SK-N-SH (cell line): ENCODE measurements at regions not wholly inside any gene's neighbourhood (a gene's known extent, or its start where the extent isn't known, plus 50 kb on each side); places are given as distances from the start of the nearest gene placed in this dataset.
"Not testable (repeated sequence)": the region's sequence is repeated elsewhere in the genome, so short reads cannot be mapped to it uniquely, and the experiment has no call there.

Experiments used
- CTCF ChIA-PET: fragments of 300-600, 350-600 bp; formaldehyde crosslinking; extraction: SDS; loops from one replicate; lab custom pipeline; 2021; lab: Yijun Ruan, JAX
- POLR2A ChIA-PET: fragments of 350-600 bp; sonication (Branson Sonifier 250); formaldehyde crosslinking; extraction: SDS; loops from one replicate; lab custom pipeline; 2020; ENCODE audit warnings: antibody characterized with exemption, inconsistent platforms; lab: Yijun Ruan, JAX
- DNase-seq: peaks from one replicate; pipeline ENCODE4 v3.0.0; 2012
- H2AFZ ChIP-seq: fragments of 200-600 bp; sonication (generic); 2 replicates; pipeline ENCODE4 v1.8.1; 2016; ENCODE audit warnings: antibody characterized with exemption, mild to moderate bottlenecking, low read depth
- H3F3A ChIP-seq: fragments of 200-600 bp; sonication (generic); replicated peaks from 2 replicates; pipeline ENCODE3; 2016; ENCODE audit warnings: antibody characterized with exemption, mild to moderate bottlenecking; ENCODE audit not compliant: insufficient read depth
- H3K27ac ChIP-seq, 2 experiments: fragments of 200-500 bp in 1 of 2; fragments of 200-600 bp in 1 of 2; sonication (Bioruptor generic) in 1 of 2; sonication (generic), shearing (Covaris generic) in 1 of 2; 2 replicates each; pipeline versions ENCODE4 v1.5.1 to v1.6.1; 2014 to 2016; ENCODE audit warnings: low read depth in 2 of 2, inconsistent platforms in 1 of 2, low read length in 1 of 2, mild to moderate bottlenecking in 1 of 2, mixed read lengths in 1 of 2
- H3K27me3 ChIP-seq: fragments of 200-600 bp; sonication (generic), shearing (Covaris generic); 2 replicates; pipeline ENCODE4 v1.6.1; 2016; ENCODE audit warnings: mixed run types; ENCODE audit not compliant: insufficient read depth
- H3K36me3 ChIP-seq, 2 experiments: fragments of 200-500 bp in 1 of 2; fragments of 200-600 bp in 1 of 2; sonication (Bioruptor generic) in 1 of 2; sonication (generic) in 1 of 2; replicated peaks in 1 of 2; 2 replicates each; pipeline versions ENCODE3 to v1.5.1; 2014 to 2016; ENCODE audit warnings: low read length in 1 of 2, mild to moderate bottlenecking in 1 of 2; ENCODE audit not compliant: insufficient read depth in 2 of 2, control insufficient read depth in 1 of 2
- H3K4me1 ChIP-seq, 2 experiments: fragments of 200-500 bp in 1 of 2; fragments of 200-600 bp in 1 of 2; sonication (Bioruptor generic) in 1 of 2; sonication (generic), shearing (Covaris generic) in 1 of 2; 2 replicates each; pipeline versions ENCODE4 v1.5.1 to v1.6.1; 2014 to 2016; ENCODE audit warnings: low read depth in 1 of 2, low read length in 1 of 2, mixed run types in 1 of 2; ENCODE audit not compliant: insufficient read depth in 2 of 2, control insufficient read depth in 1 of 2
- H3K4me2 ChIP-seq: fragments of 200-600 bp; sonication (generic), shearing (Covaris generic); 2 replicates; pipeline ENCODE4 v1.6.1; 2017; ENCODE audit warnings: mixed run types
- H3K4me3 ChIP-seq, 2 experiments: fragments of 200-500 bp in 1 of 2; fragments of 200-600 bp in 1 of 2; sonication (Bioruptor generic) in 1 of 2; sonication (generic), shearing (Covaris generic) in 1 of 2; 2 replicates each; pipeline versions ENCODE4 v1.5.1 to v1.8.1; 2014 to 2016; ENCODE audit warnings: low read depth in 2 of 2, inconsistent platforms in 1 of 2, low read length in 1 of 2, mild to moderate bottlenecking in 1 of 2, mixed read lengths in 1 of 2, moderate library complexity in 1 of 2
- H3K79me2 ChIP-seq: fragments of 200-600 bp; sonication (generic); 2 replicates; pipeline ENCODE4 v1.8.1; 2017; ENCODE audit warnings: mild to moderate bottlenecking; ENCODE audit not compliant: insufficient read depth
- H3K9ac ChIP-seq: fragments of 200-600 bp; sonication (generic); 2 replicates; pipeline ENCODE4 v1.6.1; 2017; ENCODE audit warnings: mixed run types
- H3K9me2 ChIP-seq: fragments of 200-600 bp; sonication (generic); 2 replicates; pipeline ENCODE4 v1.6.1; 2017; ENCODE audit warnings: mixed run types
- H3K9me3 ChIP-seq: fragments of 200-600 bp; sonication (generic); 2 replicates; pipeline ENCODE4 v1.6.1; 2017; ENCODE audit warnings: mixed run types, mild to moderate bottlenecking, moderate library complexity
- H4K20me1 ChIP-seq: fragments of 200-600 bp; sonication (generic); 2 replicates; pipeline ENCODE4 v1.6.1; 2017; ENCODE audit warnings: mild to moderate bottlenecking, mixed run types; ENCODE audit not compliant: insufficient read depth
- GABPA ChIP-seq: IDR thresholded peaks from 2 replicates; pipeline ENCODE4 v1.4.0; 2012; ENCODE audit warnings: low read depth, mild to moderate bottlenecking
- IRF3 ChIP-seq: fragments of 150-350 bp; IDR thresholded peaks from 2 replicates; pipeline ENCODE4 v1.6.1; 2016; ENCODE audit warnings: mild to moderate bottlenecking, low read depth, low read length
- JUND ChIP-seq: IDR thresholded peaks from 2 replicates; pipeline ENCODE4 v1.4.0; 2012
- POLR2AphosphoS5 ChIP-seq: IDR thresholded peaks from 2 replicates; pipeline ENCODE4 v1.6.1; 2012; ENCODE audit warnings: low read depth, low read length
- RCOR1 ChIP-seq: fragments of 150-350 bp; IDR thresholded peaks from 2 replicates; pipeline ENCODE4 v1.6.1; 2017; ENCODE audit warnings: antibody characterized with exemption, low read length
- REST ChIP-seq: IDR thresholded peaks from 2 replicates; pipeline ENCODE4 v1.6.1; 2012; ENCODE audit warnings: mild to moderate bottlenecking, low read depth, low read length, moderate library complexity
- RFX5 ChIP-seq: IDR thresholded peaks from 2 replicates; pipeline ENCODE4 v1.6.1; 2012; ENCODE audit warnings: mild to moderate bottlenecking, improper control_type of control experiment, low read length
- SIN3A ChIP-seq: IDR thresholded peaks from 2 replicates; pipeline ENCODE4 v1.6.1; 2012; ENCODE audit warnings: low read depth, mild to moderate bottlenecking, low read length, moderate library complexity, borderline replicate concordance
- ZBTB33 ChIP-seq: IDR thresholded peaks from 2 replicates; pipeline ENCODE4 v1.4.0; 2012; ENCODE audit warnings: low read depth, borderline replicate concordance
- WGBS: methylation state at CpG from one replicate; pipeline ENCODE4 v1.1.6; 2017; ENCODE audit warnings: low lambda C conversion rate; 5-methylcytosine and 5-hydroxymethylcytosine counted together
- TF ChIP-seq, protein P1 (sequence below): fragments of 200-600 bp; sonication (generic); IDR thresholded peaks from 2 replicates; pipeline ENCODE4 v1.6.1; 2017; ENCODE audit warnings: antibody characterized with exemption, mild to moderate bottlenecking, moderate library complexity
- TF ChIP-seq, protein P2 (sequence below): fragments of 150-350 bp; IDR thresholded peaks from 2 replicates; pipeline ENCODE4 v1.6.1; 2017; ENCODE audit warnings: antibody characterized with exemption, low read length, low read depth, borderline replicate concordance
- TF ChIP-seq, protein P3 (sequence below): IDR thresholded peaks from 2 replicates; pipeline ENCODE4 v1.4.0; 2012; ENCODE audit warnings: low read depth

- H2AFZ ChIP-seq, H3K9me3 ChIP-seq, H3K79me2 ChIP-seq, H3K9ac ChIP-seq, H3K4me3 ChIP-seq, POLR2A ChIA-PET, H3F3A ChIP-seq, CTCF ChIA-PET, H3K27me3 ChIP-seq, H3K4me1 ChIP-seq, DNase-seq, H3K27ac ChIP-seq, H4K20me1 ChIP-seq, H3K36me3 ChIP-seq, H3K9me2 ChIP-seq, H3K4me2 ChIP-seq: not testable (repeated sequence)
- no CpG with 5 or more reads among the region's 11 CpGs for WGBS
Observed at GRCh38 chr14:38921893-38922292, 181.1 kb downstream of the SEC23A start.

DNA sequence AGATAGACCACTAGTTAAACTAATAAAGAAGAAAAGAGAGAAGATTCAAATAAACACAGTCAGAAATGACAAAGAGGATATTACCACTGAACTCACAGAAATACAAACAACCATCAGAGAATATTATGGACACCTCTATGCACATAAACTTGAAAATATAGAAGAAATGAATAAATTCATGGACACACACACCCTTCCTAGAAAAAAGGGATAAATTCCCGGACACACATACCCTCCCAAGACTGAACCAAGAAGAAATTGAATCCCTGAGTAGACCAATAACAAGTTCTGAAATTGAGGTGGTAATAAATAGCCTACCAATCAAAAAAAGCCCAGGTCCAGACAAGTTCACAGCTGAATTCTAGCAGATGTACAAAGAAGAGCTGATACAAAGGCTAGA is 187.9 kb downstream of the SEC23A start:
- no peaks in the 10 kb centered on the region for H3K36me3 ChIP-seq
- H3K4me1 ChIP-seq, result no peaks in the 10 kb centered on the region
- WGBS, result 0% methylated on average over 1 of the region's 1 CpG
- H3F3A ChIP-seq, result no peaks in the 10 kb centered on the region
- no peaks in the 10 kb centered on the region for H3K79me2 ChIP-seq
- H3K4me3 ChIP-seq, result no peak overlapping the region
- no peaks in the 10 kb centered on the region for H3K9me3 ChIP-seq
- TF ChIP-seq JUND (no peak), IRF3 (no peak), REST (no peak), RFX5 (no peak), GABPA (no peak), RCOR1 (no peak), POLR2AphosphoS5 (no peak), SIN3A (no peak), ZBTB33 (no peak)
- TF ChIP-seq, protein P1, sequence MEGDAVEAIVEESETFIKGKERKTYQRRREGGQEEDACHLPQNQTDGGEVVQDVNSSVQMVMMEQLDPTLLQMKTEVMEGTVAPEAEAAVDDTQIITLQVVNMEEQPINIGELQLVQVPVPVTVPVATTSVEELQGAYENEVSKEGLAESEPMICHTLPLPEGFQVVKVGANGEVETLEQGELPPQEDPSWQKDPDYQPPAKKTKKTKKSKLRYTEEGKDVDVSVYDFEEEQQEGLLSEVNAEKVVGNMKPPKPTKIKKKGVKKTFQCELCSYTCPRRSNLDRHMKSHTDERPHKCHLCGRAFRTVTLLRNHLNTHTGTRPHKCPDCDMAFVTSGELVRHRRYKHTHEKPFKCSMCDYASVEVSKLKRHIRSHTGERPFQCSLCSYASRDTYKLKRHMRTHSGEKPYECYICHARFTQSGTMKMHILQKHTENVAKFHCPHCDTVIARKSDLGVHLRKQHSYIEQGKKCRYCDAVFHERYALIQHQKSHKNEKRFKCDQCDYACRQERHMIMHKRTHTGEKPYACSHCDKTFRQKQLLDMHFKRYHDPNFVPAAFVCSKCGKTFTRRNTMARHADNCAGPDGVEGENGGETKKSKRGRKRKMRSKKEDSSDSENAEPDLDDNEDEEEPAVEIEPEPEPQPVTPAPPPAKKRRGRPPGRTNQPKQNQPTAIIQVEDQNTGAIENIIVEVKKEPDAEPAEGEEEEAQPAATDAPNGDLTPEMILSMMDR, result no peak
- TF ChIP-seq, protein P2, sequence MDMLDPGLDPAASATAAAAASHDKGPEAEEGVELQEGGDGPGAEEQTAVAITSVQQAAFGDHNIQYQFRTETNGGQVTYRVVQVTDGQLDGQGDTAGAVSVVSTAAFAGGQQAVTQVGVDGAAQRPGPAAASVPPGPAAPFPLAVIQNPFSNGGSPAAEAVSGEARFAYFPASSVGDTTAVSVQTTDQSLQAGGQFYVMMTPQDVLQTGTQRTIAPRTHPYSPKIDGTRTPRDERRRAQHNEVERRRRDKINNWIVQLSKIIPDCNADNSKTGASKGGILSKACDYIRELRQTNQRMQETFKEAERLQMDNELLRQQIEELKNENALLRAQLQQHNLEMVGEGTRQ, result no peak
- TF ChIP-seq, protein P3, sequence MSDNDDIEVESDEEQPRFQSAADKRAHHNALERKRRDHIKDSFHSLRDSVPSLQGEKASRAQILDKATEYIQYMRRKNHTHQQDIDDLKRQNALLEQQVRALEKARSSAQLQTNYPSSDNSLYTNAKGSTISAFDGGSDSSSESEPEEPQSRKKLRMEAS, result no peak
- H2AFZ ChIP-seq, result no peak overlapping the region
- H3K4me2 ChIP-seq, result no peak overlapping the region
- no peak overlapping the region for H3K9ac ChIP-seq
- H4K20me1 ChIP-seq, result no peaks in the 10 kb centered on the region
- no peaks in the 10 kb centered on the region for H3K9me2 ChIP-seq
- DNase-seq, result no peak
- H3K27me3 ChIP-seq, result no peaks in the 10 kb centered on the region
- CTCF ChIA-PET, result no interaction called here
- POLR2A ChIA-PET, result no interaction called here
- no peak overlapping the region for H3K27ac ChIP-seq
